BLaER1 (cell line): ENCODE measurements at regions not wholly inside any gene's neighbourhood (a gene's known extent, or its start where the extent isn't known, plus 50 kb on each side); places are given as distances from the start of the nearest gene placed in this dataset.

Experiments
- H3K27ac ChIP-seq: shearing (Covaris generic); formaldehyde crosslinking; 2 replicates; pipeline ENCODE4 v1.8.1; 2022
- H3K27me3 ChIP-seq: shearing (Covaris generic); formaldehyde crosslinking; 2 replicates; pipeline ENCODE4 v1.8.1; 2022
- H3K36me3 ChIP-seq: shearing (Covaris generic); formaldehyde crosslinking; 2 replicates; pipeline ENCODE4 v1.8.1; 2022
- H3K4me1 ChIP-seq: shearing (Covaris generic); formaldehyde crosslinking; 2 replicates; pipeline ENCODE4 v1.8.1; 2022
- H3K4me2 ChIP-seq: shearing (Covaris generic); formaldehyde crosslinking; 2 replicates; pipeline ENCODE4 v1.8.1; 2022
- H3K4me3 ChIP-seq: shearing (Covaris generic); formaldehyde crosslinking; 2 replicates; pipeline ENCODE4 v1.8.1; 2022
- H3K9ac ChIP-seq: shearing (Covaris generic); formaldehyde crosslinking; 2 replicates; pipeline ENCODE4 v1.8.1; 2022
- H3K9me3 ChIP-seq: shearing (Covaris generic); formaldehyde crosslinking; 2 replicates; pipeline ENCODE4 v1.8.1; 2022
- H4K20me1 ChIP-seq: shearing (Covaris generic); formaldehyde crosslinking; 2 replicates; pipeline ENCODE4 v1.8.1; 2022
- Cebpa-rat ChIP-seq: shearing (Covaris generic); IDR thresholded peaks from 2 replicates; pipeline ENCODE4 v1.8.1; 2022

- H4K20me1 ChIP-seq, result no peaks in the 10 kb centered on the region
- H3K27me3 ChIP-seq, result no peaks in the 10 kb centered on the region
- no peak overlapping the region for H3K9ac ChIP-seq
- H3K4me1 ChIP-seq, result no peaks in the 10 kb centered on the region
- no peaks in the 10 kb centered on the region for H3K9me3 ChIP-seq
- no peak overlapping the region for H3K27ac ChIP-seq
- no peaks in the 10 kb centered on the region for H3K36me3 ChIP-seq
- no peak overlapping the region for H3K4me3 ChIP-seq
- H3K4me2 ChIP-seq, result no peak overlapping the region
- TF ChIP-seq Cebpa-rat, result no peak
Measured at GRCh38 chr3:95189348-95189747, 1126.5 kb downstream of the NSUN3 start.

GRCh38 chr3:95197661-95198060 lies 1134.8 kb downstream of the NSUN3 start:
- Histone ChIP-seq H3K36me3 (no peaks in the 10 kb centered on the region), H3K9me3 (no peaks in the 10 kb centered on the region), H3K27me3 (no peaks in the 10 kb centered on the region), H3K9ac (no peak overlapping the region), H3K4me3 (no peak overlapping the region), H4K20me1 (no peaks in the 10 kb centered on the region), H3K4me2 (no peak overlapping the region), H3K27ac (no peak overlapping the region), H3K4me1 (no peaks in the 10 kb centered on the region)
- no peak for TF ChIP-seq Cebpa-rat

GRCh38 chr3:95200384-95200783 lies 1137.5 kb downstream of the NSUN3 start:
- no peaks in the 10 kb centered on the region for H3K4me1 ChIP-seq
- H4K20me1 ChIP-seq, result no peaks in the 10 kb centered on the region
- no peak overlapping the region for H3K4me2 ChIP-seq
- no peak overlapping the region for H3K4me3 ChIP-seq
- H3K36me3 ChIP-seq, result no peaks in the 10 kb centered on the region
- H3K9ac ChIP-seq, result no peak overlapping the region
- no peaks in the 10 kb centered on the region for H3K9me3 ChIP-seq
- no peak overlapping the region for H3K27ac ChIP-seq
- TF ChIP-seq Cebpa-rat, result no peak
- no peaks in the 10 kb centered on the region for H3K27me3 ChIP-seq

GRCh38 chr3:95210878-95211277 lies 1148.0 kb downstream of the NSUN3 start:
- no peak for TF ChIP-seq Cebpa-rat
- Histone ChIP-seq H3K27ac (no peak overlapping the region), H3K36me3 (no peaks in the 10 kb centered on the region)

GRCh38 chr3:95212117-95212516 lies 1149.3 kb downstream of the NSUN3 start:
- no peaks in the 10 kb centered on the region for H4K20me1 ChIP-seq
- no peaks in the 10 kb centered on the region for H3K4me1 ChIP-seq
- H3K9ac ChIP-seq, result no peak overlapping the region
- no peak for TF ChIP-seq Cebpa-rat
- 0 out of 2 replicates have a peak, but pooled peaks cover 5% of the 10 kb centered on the region for H3K9me3 ChIP-seq
- no peaks in the 10 kb centered on the region for H3K36me3 ChIP-seq
- H3K4me3 ChIP-seq, result no peak overlapping the region
- no peaks in the 10 kb centered on the region for H3K27me3 ChIP-seq
- no peak overlapping the region for H3K27ac ChIP-seq
- no peak overlapping the region for H3K4me2 ChIP-seq

More at GRCh38 chr3:95210878-95211277, 1148.0 kb downstream of the NSUN3 start:
- Histone ChIP-seq H3K4me3 (no peak overlapping the region), H3K4me1 (no peaks in the 10 kb centered on the region), H4K20me1 (no peaks in the 10 kb centered on the region), H3K9me3 (no peaks in the 10 kb centered on the region), H3K27me3 (no peaks in the 10 kb centered on the region), H3K4me2 (no peak overlapping the region), H3K9ac (no peak overlapping the region)

GRCh38 chr3:95215437-95215957 lies 1152.6 kb downstream of the NSUN3 start:
- Histone ChIP-seq H4K20me1 (no peaks in the 10 kb centered on the region), H3K4me2 (no peak overlapping the region), H3K27me3 (no peaks in the 10 kb centered on the region), H3K36me3 (no peaks in the 10 kb centered on the region), H3K4me1 (no peaks in the 10 kb centered on the region), H3K9me3 (0 out of 2 replicates have a peak, but pooled peaks cover 8% of the 10 kb centered on the region), H3K9ac (no peak overlapping the region), H3K27ac (no peak overlapping the region), H3K4me3 (no peak overlapping the region)
- no peak for TF ChIP-seq Cebpa-rat

GRCh38 chr3:95217661-95218060 lies 1154.8 kb downstream of the NSUN3 start:
- Histone ChIP-seq H3K27me3 (no peaks in the 10 kb centered on the region), H4K20me1 (no peaks in the 10 kb centered on the region), H3K9ac (no peak overlapping the region), H3K4me3 (no peak overlapping the region), H3K36me3 (no peaks in the 10 kb centered on the region), H3K9me3 (0 out of 2 replicates have a peak, but pooled peaks cover 8% of the 10 kb centered on the region), H3K4me1 (no peaks in the 10 kb centered on the region), H3K4me2 (no peak overlapping the region), H3K27ac (no peak overlapping the region)
- TF ChIP-seq Cebpa-rat, result no peak

GRCh38 chr3:95218484-95218883 lies 1155.6 kb downstream of the NSUN3 start:
- no peaks in the 10 kb centered on the region for H3K27me3 ChIP-seq
- H3K9ac ChIP-seq, result no peak overlapping the region
- H4K20me1 ChIP-seq, result no peaks in the 10 kb centered on the region
- H3K36me3 ChIP-seq, result no peaks in the 10 kb centered on the region
- no peaks in the 10 kb centered on the region for H3K4me1 ChIP-seq
- no peak for TF ChIP-seq Cebpa-rat
- no peak overlapping the region for H3K27ac ChIP-seq
- no peak overlapping the region for H3K4me2 ChIP-seq
- 0 out of 2 replicates have a peak, but pooled peaks cover 8% of the 10 kb centered on the region for H3K9me3 ChIP-seq
- no peak overlapping the region for H3K4me3 ChIP-seq

- Histone ChIP-seq H3K9ac (no peak overlapping the region), H3K27ac (no peak overlapping the region), H3K4me3 (no peak overlapping the region), H3K36me3 (no peaks in the 10 kb centered on the region), H4K20me1 (no peaks in the 10 kb centered on the region), H3K4me1 (no peaks in the 10 kb centered on the region), H3K9me3 (no peaks in the 10 kb centered on the region), H3K27me3 (no peaks in the 10 kb centered on the region), H3K4me2 (no peak overlapping the region)
- TF ChIP-seq Cebpa-rat, result no peak
Measured at GRCh38 chr3:95226437-95226836, 1163.6 kb downstream of the NSUN3 start.

GRCh38 chr3:95227092-95227491 lies 1164.2 kb downstream of the NSUN3 start:
- no peaks in the 10 kb centered on the region for H3K27me3 ChIP-seq
- H3K4me3 ChIP-seq, result no peak overlapping the region
- H3K36me3 ChIP-seq, result no peaks in the 10 kb centered on the region
- no peak overlapping the region for H3K27ac ChIP-seq
- no peak overlapping the region for H3K9ac ChIP-seq
- H3K4me2 ChIP-seq, result no peak overlapping the region
- H3K4me1 ChIP-seq, result no peaks in the 10 kb centered on the region
- TF ChIP-seq Cebpa-rat, result no peak
- no peaks in the 10 kb centered on the region for H3K9me3 ChIP-seq
- no peaks in the 10 kb centered on the region for H4K20me1 ChIP-seq

- H3K4me1 ChIP-seq, result no peaks in the 10 kb centered on the region
- no peak for TF ChIP-seq Cebpa-rat
- H3K9me3 ChIP-seq, result no peaks in the 10 kb centered on the region
- no peak overlapping the region for H3K9ac ChIP-seq
- H3K27me3 ChIP-seq, result no peaks in the 10 kb centered on the region
- no peak overlapping the region for H3K4me3 ChIP-seq
- H3K27ac ChIP-seq, result no peak overlapping the region
- H4K20me1 ChIP-seq, result no peaks in the 10 kb centered on the region
- H3K4me2 ChIP-seq, result no peak overlapping the region
- H3K36me3 ChIP-seq, result no peaks in the 10 kb centered on the region
Measured at GRCh38 chr3:95228416-95228815, 1165.6 kb downstream of the NSUN3 start.
